GM21360 (cell line): ENCODE measurements at regions not wholly inside any gene's neighbourhood (a gene's known extent, or its start where the extent isn't known, plus 50 kb on each side); places are given as distances from the start of the nearest gene placed in this dataset.
"Not testable (repeated sequence)": the region's sequence is repeated elsewhere in the genome, so short reads cannot be mapped to it uniquely, and the experiment has no call there.

Experiments used
- ATAC-seq: cut with Tn5 transposase; IDR thresholded peaks from one replicate; pipeline ENCODE4 v1.9.1; 2021; ENCODE audit warnings: mild to moderate bottlenecking, moderate library complexity; ENCODE audit not compliant: unreplicated experiment

GRCh38 chr7:130942211-130942964, 208.4 kb upstream of the KLF14 start:
- ATAC-seq, result no peak

- ATAC-seq, result no peak
These were observed 209.4 kb upstream of the KLF14 start for GRCh38 chr7:130943336-130943901.

- ATAC-seq, result no peak
These were observed 210.0 kb upstream of the KLF14 start for GRCh38 chr7:130943981-130944380.

- no peak for ATAC-seq
These were observed 211.0 kb upstream of the KLF14 start for GRCh38 chr7:130944997-130945396.

GRCh38 chr7:130945411-130945811, 211.4 kb upstream of the KLF14 start:
- ATAC-seq, result no peak

- ATAC-seq, result no peak
These were observed 212.1 kb upstream of the KLF14 start for GRCh38 chr7:130946114-130946513.

- no peak for ATAC-seq
These were observed 214.0 kb upstream of the KLF14 start for GRCh38 chr7:130947792-130948580.

- no peak for ATAC-seq
These were observed 214.8 kb upstream of the KLF14 start for GRCh38 chr7:130948822-130949221.

- no peak for ATAC-seq
These were observed 215.5 kb upstream of the KLF14 start for GRCh38 chr7:130949550-130949949.

- no peak for ATAC-seq
These were observed 216.0 kb upstream of the KLF14 start for GRCh38 chr7:130950054-130950453.

- no peak for ATAC-seq
These were observed 216.7 kb upstream of the KLF14 start for GRCh38 chr7:130950741-130951140.

GRCh38 chr7:130951303-130951975, 217.4 kb upstream of the KLF14 start:
- no peak for ATAC-seq

GRCh38 chr7:130951976-130952876, 218.2 kb upstream of the KLF14 start:
- no peak for ATAC-seq

GRCh38 chr7:130953196-130953595, 219.2 kb upstream of the KLF14 start:
- ATAC-seq, result no peak

GRCh38 chr7:130954918-130955564, 221.0 kb upstream of the KLF14 start:
- no peak for ATAC-seq

- ATAC-seq, result no peak
These were observed 221.5 kb upstream of the KLF14 start for GRCh38 chr7:130955565-130955919.

- ATAC-seq, result no peak
These were observed 222.6 kb upstream of the KLF14 start for GRCh38 chr7:130956417-130957136.

GRCh38 chr7:130957137-130957513, 223.1 kb upstream of the KLF14 start:
- ATAC-seq, result no peak

GRCh38 chr7:130957722-130958435, 223.9 kb upstream of the KLF14 start:
- not testable (repeated sequence) for ATAC-seq
